ENCODE measurements at regions not wholly inside any gene's neighbourhood (a gene's known extent, or its start where the extent isn't known, plus 50 kb on each side); places are given as distances from the start of the nearest gene placed in this dataset.

DNA sequence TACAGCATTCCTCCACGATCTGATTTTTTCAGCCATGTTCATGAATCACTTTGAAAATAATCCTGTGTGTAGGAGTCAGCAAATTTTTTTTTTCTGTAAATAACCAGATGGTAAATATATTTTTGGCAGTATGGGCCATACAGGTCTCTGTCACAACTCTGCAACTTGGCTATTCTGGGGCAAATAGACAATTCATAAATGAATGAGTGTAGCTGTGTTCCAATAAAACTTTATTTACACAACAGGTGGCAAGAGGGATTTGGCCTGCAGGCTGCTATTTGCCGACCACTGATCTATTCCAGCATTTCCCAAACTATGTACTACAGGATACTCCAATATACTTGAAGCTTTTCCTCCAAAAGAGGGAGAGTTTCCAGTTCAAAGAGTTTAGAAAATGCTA is 78.7 kb upstream of the SVIL start:
- no CpG with 5 or more reads among the region's 2 CpGs for WGBS, 2 donors (ENCODE audit: extremely low coverage in 2 of 2, insufficient read length in 2 of 2, insufficient replicate concordance in 1 of 2)
- H3K23ac ChIP-seq (ENCODE audit: low read depth, low read length, poor library complexity) = no peak overlapping the region
- no peak overlapping the region for H3K4ac ChIP-seq (ENCODE audit: low read length)
- H3K4me3 ChIP-seq (ENCODE audit: low read length in 2 of 2) = no peak overlapping the region
- no peak overlapping the region for H2AFZ ChIP-seq (ENCODE audit: low read length)
- no peak overlapping the region for H2BK15ac ChIP-seq (ENCODE audit: low read length)
- H3K9ac ChIP-seq (ENCODE audit: low read depth, low read length, poor library complexity) = no peak overlapping the region
- no peaks in the 10 kb centered on the region for H3K36me3 ChIP-seq (replicated peaks in 1 of 2; ENCODE audit: control insufficient read depth in 2 of 2, insufficient read depth in 2 of 2, low read length in 2 of 2)
- no peak overlapping the region for H2BK12ac ChIP-seq (ENCODE audit: low read length)
- H3K27me3 ChIP-seq (ENCODE audit: control insufficient read depth in 3 of 3, insufficient read depth in 3 of 3, low read depth in 1 of 3, low read length in 3 of 3) = no peaks in the 10 kb centered on the region
- peaks cover 2 to 6% of the 10 kb centered on the region in 2 donors for H3K9me3 ChIP-seq (replicated peaks in 1 of 2; ENCODE audit: control insufficient read depth in 2 of 2, insufficient read depth in 1 of 2, low read depth in 1 of 2, low read length in 2 of 2)
- H4K8ac ChIP-seq (ENCODE audit: low read depth, low read length) = no peak overlapping the region
- DNase-seq (ENCODE audit: low spot score) = no peak
- no peak overlapping the region for H3K18ac ChIP-seq (ENCODE audit: low read length)
- H3K4me1 ChIP-seq (ENCODE audit: control insufficient read depth in 2 of 2, insufficient read depth in 1 of 2, low read depth in 1 of 2, low read length in 2 of 2) = peaks cover 0 to 2% of the 10 kb centered on the region in 2 donors
- H4K91ac ChIP-seq (ENCODE audit: low read depth, low read length, poor library complexity) = no peak overlapping the region
- H2AK5ac ChIP-seq (ENCODE audit: low read depth, low read length) = no peak overlapping the region
- H2BK120ac ChIP-seq (ENCODE audit: low read depth, low read length) = no peak overlapping the region
- H3K4me2 ChIP-seq (ENCODE audit: insufficient read depth, low read length, poor library complexity, severe bottlenecking) = no peak overlapping the region
- no peak overlapping the region for H2BK5ac ChIP-seq (ENCODE audit: low read length)
- H3K14ac ChIP-seq (ENCODE audit: low read length) = no peak overlapping the region
- H3K27ac ChIP-seq (replicated peaks; ENCODE audit: low read length) = no peak overlapping the region
- peaks cover 5% of the 10 kb centered on the region for H3K79me1 ChIP-seq (ENCODE audit: low read depth, low read length)

DNA sequence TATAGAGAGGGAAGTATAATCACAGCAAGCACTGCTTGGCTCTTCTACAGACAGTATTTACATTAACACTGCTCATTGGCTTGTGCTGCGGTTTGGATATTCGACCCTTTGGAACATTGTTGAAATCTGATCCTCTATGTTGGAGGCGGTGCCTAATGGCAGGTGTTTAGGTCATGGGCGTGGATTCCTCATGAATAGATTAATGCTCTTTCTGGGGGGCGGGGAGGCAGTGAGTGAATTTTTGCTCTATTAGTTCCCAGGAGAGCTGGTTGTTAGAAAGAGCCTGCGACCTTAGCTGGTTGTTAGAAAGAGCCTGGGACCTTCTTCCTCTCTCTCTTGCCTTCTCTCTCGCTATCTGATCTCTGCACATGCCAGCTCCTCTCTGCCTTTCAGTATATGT is 77.3 kb upstream of the SVIL start:
- Histone ChIP-seq H3K4me2 (ENCODE audit: insufficient read depth, low read length, poor library complexity, severe bottlenecking) (no peak overlapping the region), H3K4me1 (ENCODE audit: control insufficient read depth in 2 of 2, insufficient read depth in 1 of 2, low read depth in 1 of 2, low read length in 2 of 2) (peaks cover 0 to 2% of the 10 kb centered on the region in 2 donors), H3K14ac (ENCODE audit: low read length) (no peak overlapping the region), H2BK12ac (ENCODE audit: low read length) (no peak overlapping the region), H3K4me3 (ENCODE audit: low read length in 2 of 2) (no peak overlapping the region), H3K18ac (ENCODE audit: low read length) (no peak overlapping the region), H2BK120ac (ENCODE audit: low read depth, low read length) (no peak overlapping the region), H2AK5ac (ENCODE audit: low read depth, low read length) (no peak overlapping the region), H3K4ac (ENCODE audit: low read length) (no peak overlapping the region), H3K9ac (ENCODE audit: low read depth, low read length, poor library complexity) (no peak overlapping the region), H3K27me3 (ENCODE audit: control insufficient read depth in 3 of 3, insufficient read depth in 3 of 3, low read depth in 1 of 3, low read length in 3 of 3) (no peaks in the 10 kb centered on the region), H2BK5ac (ENCODE audit: low read length) (no peak overlapping the region), H3K27ac (replicated peaks; ENCODE audit: low read length) (no peak overlapping the region), H3K9me3 (replicated peaks in 1 of 2; ENCODE audit: control insufficient read depth in 2 of 2, insufficient read depth in 1 of 2, low read depth in 1 of 2, low read length in 2 of 2) (no peaks in the 10 kb centered on the region), H4K8ac (ENCODE audit: low read depth, low read length) (no peak overlapping the region), H3K79me1 (ENCODE audit: low read depth, low read length) (peaks cover 5% of the 10 kb centered on the region), H3K36me3 (replicated peaks in 1 of 2; ENCODE audit: control insufficient read depth in 2 of 2, insufficient read depth in 2 of 2, low read length in 2 of 2) (no peaks in the 10 kb centered on the region), H2BK15ac (ENCODE audit: low read length) (no peak overlapping the region), H3K23ac (ENCODE audit: low read depth, low read length, poor library complexity) (no peak overlapping the region), H2AFZ (ENCODE audit: low read length) (no peak overlapping the region), H4K91ac (ENCODE audit: low read depth, low read length, poor library complexity) (no peak overlapping the region)
- DNase-seq (ENCODE audit: low spot score) = no peak
- no CpG with 5 or more reads among the region's 7 CpGs for WGBS, 2 donors (ENCODE audit: extremely low coverage in 2 of 2, insufficient read length in 2 of 2, insufficient replicate concordance in 1 of 2)

DNA sequence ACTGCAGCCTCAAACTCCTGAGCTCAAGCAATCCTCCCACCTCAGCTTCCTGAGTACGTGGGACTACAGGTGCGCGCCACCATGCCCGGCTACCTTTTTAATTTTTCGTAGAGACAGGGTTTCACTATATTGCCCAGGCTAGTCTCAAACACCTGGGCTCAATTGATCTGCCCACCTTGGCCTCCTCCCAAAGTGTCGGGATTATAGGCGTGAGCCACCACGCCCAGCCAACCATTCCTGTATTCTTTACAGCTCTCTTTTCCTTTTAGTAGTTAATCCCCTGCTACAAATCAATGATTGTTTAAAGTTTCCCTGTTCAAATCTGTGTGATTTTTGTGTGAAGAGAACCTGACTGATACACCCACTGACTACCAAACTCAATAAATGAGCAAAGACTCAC is 75.4 kb upstream of the SVIL start:
- H3K9me3 ChIP-seq (replicated peaks in 1 of 2; ENCODE audit: control insufficient read depth in 2 of 2, insufficient read depth in 1 of 2, low read depth in 1 of 2, low read length in 2 of 2) = peaks cover 0 to 4% of the 10 kb centered on the region in 2 donors
- WGBS, 2 donors (ENCODE audit: extremely low coverage in 2 of 2, insufficient read length in 2 of 2, insufficient replicate concordance in 1 of 2) = no CpG with 5 or more reads among the region's 8 CpGs
- H4K91ac ChIP-seq (ENCODE audit: low read depth, low read length, poor library complexity) = no peak overlapping the region

DNA sequence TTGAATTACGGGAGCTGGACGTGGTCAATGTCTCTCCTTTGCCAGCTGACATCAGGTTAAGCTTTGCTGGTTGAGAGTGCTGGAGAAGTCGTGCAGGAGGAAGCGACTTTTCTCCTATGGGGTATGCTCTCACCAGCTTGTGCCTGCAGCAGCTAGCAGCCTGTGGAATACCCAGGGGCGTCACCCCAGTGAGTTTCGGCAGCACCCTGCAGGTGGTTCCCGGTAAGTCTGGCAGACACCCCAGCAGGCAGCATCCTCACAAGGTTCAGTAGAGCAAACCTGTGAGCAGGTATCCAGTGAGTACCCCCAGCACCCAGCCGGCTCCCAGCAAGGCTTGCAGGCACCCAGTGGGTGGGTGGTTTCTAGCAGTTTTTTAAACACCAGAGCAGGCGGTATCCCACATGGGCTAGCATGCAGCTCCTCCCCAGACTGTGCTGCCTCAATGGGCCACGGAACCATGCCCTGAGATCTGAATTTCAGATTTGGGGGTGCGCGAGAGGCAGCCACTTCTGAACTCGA is 74.8 kb upstream of the SVIL start:
- no peak overlapping the region for H3K9ac ChIP-seq (ENCODE audit: low read depth, low read length, poor library complexity)
- no peak overlapping the region for H3K4me3 ChIP-seq (ENCODE audit: low read length in 2 of 2)

More for the DNA sequence above, 75.4 kb upstream of the SVIL start:
- Histone ChIP-seq H3K79me1 (ENCODE audit: low read depth, low read length) (peaks cover 5% of the 10 kb centered on the region), H3K27me3 (ENCODE audit: control insufficient read depth in 3 of 3, insufficient read depth in 3 of 3, low read depth in 1 of 3, low read length in 3 of 3) (no peaks in the 10 kb centered on the region), H3K27ac (replicated peaks; ENCODE audit: low read length) (no peak overlapping the region), H3K9ac (ENCODE audit: low read depth, low read length, poor library complexity) (no peak overlapping the region), H3K4ac (ENCODE audit: low read length) (no peak overlapping the region), H3K4me2 (ENCODE audit: insufficient read depth, low read length, poor library complexity, severe bottlenecking) (no peak overlapping the region), H3K14ac (ENCODE audit: low read length) (no peak overlapping the region), H2BK15ac (ENCODE audit: low read length) (no peak overlapping the region), H2BK5ac (ENCODE audit: low read length) (no peak overlapping the region), H3K23ac (ENCODE audit: low read depth, low read length, poor library complexity) (no peak overlapping the region), H2BK12ac (ENCODE audit: low read length) (no peak overlapping the region), H2BK120ac (ENCODE audit: low read depth, low read length) (no peak overlapping the region), H3K4me3 (ENCODE audit: low read length in 2 of 2) (no peak overlapping the region), H2AFZ (ENCODE audit: low read length) (no peak overlapping the region), H3K18ac (ENCODE audit: low read length) (no peak overlapping the region), H2AK5ac (ENCODE audit: low read depth, low read length) (no peak overlapping the region), H3K36me3 (replicated peaks in 1 of 2; ENCODE audit: control insufficient read depth in 2 of 2, insufficient read depth in 2 of 2, low read length in 2 of 2) (peaks cover 0 to 1% of the 10 kb centered on the region in 2 donors), H4K8ac (ENCODE audit: low read depth, low read length) (no peak overlapping the region), H3K4me1 (ENCODE audit: control insufficient read depth in 2 of 2, insufficient read depth in 1 of 2, low read depth in 1 of 2, low read length in 2 of 2) (peaks cover 0 to 2% of the 10 kb centered on the region in 2 donors)
- DNase-seq (ENCODE audit: low spot score) = no peak

More for the DNA sequence above, 74.8 kb upstream of the SVIL start:
- H3K4me2 ChIP-seq (ENCODE audit: insufficient read depth, low read length, poor library complexity, severe bottlenecking) = no peak overlapping the region
- no peak overlapping the region for H3K4ac ChIP-seq (ENCODE audit: low read length)
- H2BK15ac ChIP-seq (ENCODE audit: low read length) = no peak overlapping the region
- H3K9me3 ChIP-seq (replicated peaks in 1 of 2; ENCODE audit: control insufficient read depth in 2 of 2, insufficient read depth in 1 of 2, low read depth in 1 of 2, low read length in 2 of 2) = peaks cover 0 to 4% of the 10 kb centered on the region in 2 donors
- no peak overlapping the region for H3K23ac ChIP-seq (ENCODE audit: low read depth, low read length, poor library complexity)
- H2BK120ac ChIP-seq (ENCODE audit: low read depth, low read length) = no peak overlapping the region
- no peaks in the 10 kb centered on the region for H3K27me3 ChIP-seq (ENCODE audit: control insufficient read depth in 3 of 3, insufficient read depth in 3 of 3, low read depth in 1 of 3, low read length in 3 of 3)
- H2BK5ac ChIP-seq (ENCODE audit: low read length) = peak overlapping the region; percentile 22
- H3K27ac ChIP-seq (replicated peaks; ENCODE audit: low read length) = no peak overlapping the region
- peak overlapping the region; percentile 73 for H3K18ac ChIP-seq (ENCODE audit: low read length)
- peaks cover 5% of the 10 kb centered on the region for H3K79me1 ChIP-seq (ENCODE audit: low read depth, low read length)
- peaks cover 0 to 2% of the 10 kb centered on the region in 2 donors for H3K4me1 ChIP-seq (ENCODE audit: control insufficient read depth in 2 of 2, insufficient read depth in 1 of 2, low read depth in 1 of 2, low read length in 2 of 2)
- no peak overlapping the region for H4K91ac ChIP-seq (ENCODE audit: low read depth, low read length, poor library complexity)
- H2AK5ac ChIP-seq (ENCODE audit: low read depth, low read length) = no peak overlapping the region
- no peak overlapping the region for H4K8ac ChIP-seq (ENCODE audit: low read depth, low read length)
- H2BK12ac ChIP-seq (ENCODE audit: low read length) = no peak overlapping the region
- H3K36me3 ChIP-seq (replicated peaks in 1 of 2; ENCODE audit: control insufficient read depth in 2 of 2, insufficient read depth in 2 of 2, low read length in 2 of 2) = peaks cover 0 to 1% of the 10 kb centered on the region in 2 donors
- no peak overlapping the region for H2AFZ ChIP-seq (ENCODE audit: low read length)
- H3K14ac ChIP-seq (ENCODE audit: low read length) = no peak overlapping the region
- no peak for DNase-seq (ENCODE audit: low spot score)
- WGBS, 2 donors (ENCODE audit: extremely low coverage in 2 of 2, insufficient read length in 2 of 2, insufficient replicate concordance in 1 of 2) = no CpG with 5 or more reads among the region's 13 CpGs

Data from neuronal stem cell (in vitro differentiated cells).